ENCODE measurements at regions not wholly inside any gene's neighbourhood (a gene's known extent, or its start where the extent isn't known, plus 50 kb on each side); places are given as distances from the start of the nearest gene placed in this dataset.

GRCh38 chr2:192877159-192877558, 682.4 kb upstream of the TMEFF2 start:
- POLR2A ChIA-PET = no interaction called here
- DNase-seq (ENCODE audit: low spot score) = no peak
- no peaks in the 10 kb centered on the region for H3K9me3 ChIP-seq (ENCODE audit: low read length)
- H3K9me2 ChIP-seq (ENCODE audit: insufficient read depth, low read length) = no peaks in the 10 kb centered on the region
- H3K4me2 ChIP-seq (ENCODE audit: low read length) = no peak overlapping the region
- no peak overlapping the region for H3K4me3 ChIP-seq (ENCODE audit: low read depth, low read length, poor library complexity, severe bottlenecking)
- no peak overlapping the region for H3K27ac ChIP-seq (ENCODE audit: low read depth, low read length, poor library complexity, severe bottlenecking)
- intact Hi-C loops (cut with micrococcal nuclease; ENCODE audit: unreplicated experiment) = no loop called here
- no peaks in the 10 kb centered on the region for H3K36me3 ChIP-seq (ENCODE audit: insufficient read depth, low read length)
- no peak overlapping the region for H2AFZ ChIP-seq (ENCODE audit: low read length)
- H3K79me2 ChIP-seq (ENCODE audit: insufficient read depth, low read depth, low read length) = no peaks in the 10 kb centered on the region
- CTCF ChIA-PET (ENCODE audit: unreplicated experiment) = no interaction called here
- H4K20me1 ChIP-seq (ENCODE audit: insufficient read depth, low read length) = no peaks in the 10 kb centered on the region
- H3K4me1 ChIP-seq (ENCODE audit: insufficient read depth, low read length, poor library complexity, severe bottlenecking) = no peaks in the 10 kb centered on the region
- TF ChIP-seq CTCF (conservative IDR thresholded peaks at IDR 0.05; ENCODE audit: low read length) (no peak), EZH2phosphoT487 (IDR thresholded peaks at IDR 0.05; ENCODE audit: borderline replicate concordance, low read depth, low read length) (no peak)
- no TSS peak for BruUV-seq (replicated peaks)

- no peak for DNase-seq (ENCODE audit: low spot score)
- no TSS peak for BruUV-seq (replicated peaks)
- H3K79me2 ChIP-seq (ENCODE audit: insufficient read depth, low read depth, low read length) = no peaks in the 10 kb centered on the region
- H3K9me2 ChIP-seq (ENCODE audit: insufficient read depth, low read length) = no peaks in the 10 kb centered on the region
- H3K4me3 ChIP-seq (ENCODE audit: low read depth, low read length, poor library complexity, severe bottlenecking) = no peak overlapping the region
- no peak overlapping the region for H3K27ac ChIP-seq (ENCODE audit: low read depth, low read length, poor library complexity, severe bottlenecking)
- no peaks in the 10 kb centered on the region for H3K36me3 ChIP-seq (ENCODE audit: insufficient read depth, low read length)
- H3K4me2 ChIP-seq (ENCODE audit: low read length) = no peak overlapping the region
- POLR2A ChIA-PET = no interaction called here
- no peaks in the 10 kb centered on the region for H3K9me3 ChIP-seq (ENCODE audit: low read length)
- CTCF ChIA-PET (ENCODE audit: unreplicated experiment) = no interaction called here
- no peaks in the 10 kb centered on the region for H4K20me1 ChIP-seq (ENCODE audit: insufficient read depth, low read length)
- TF ChIP-seq CTCF (conservative IDR thresholded peaks at IDR 0.05; ENCODE audit: low read length) (no peak), EZH2phosphoT487 (IDR thresholded peaks at IDR 0.05; ENCODE audit: borderline replicate concordance, low read depth, low read length) (no peak)
- intact Hi-C loops (cut with micrococcal nuclease; ENCODE audit: unreplicated experiment) = no loop called here
- H2AFZ ChIP-seq (ENCODE audit: low read length) = no peak overlapping the region
- H3K4me1 ChIP-seq (ENCODE audit: insufficient read depth, low read length, poor library complexity, severe bottlenecking) = no peaks in the 10 kb centered on the region
Measured at GRCh38 chr2:192876698-192877097, 682.0 kb upstream of the TMEFF2 start.

- H3K9me3 ChIP-seq (ENCODE audit: low read length) = no peaks in the 10 kb centered on the region
- H3K79me2 ChIP-seq (ENCODE audit: insufficient read depth, low read depth, low read length) = no peaks in the 10 kb centered on the region
- DNase-seq (ENCODE audit: low spot score) = no peak
- H4K20me1 ChIP-seq (ENCODE audit: insufficient read depth, low read length) = no peaks in the 10 kb centered on the region
- TF ChIP-seq EZH2phosphoT487 (IDR thresholded peaks at IDR 0.05; ENCODE audit: borderline replicate concordance, low read depth, low read length) = no peak
- no peak for TF ChIP-seq CTCF (conservative IDR thresholded peaks at IDR 0.05; ENCODE audit: low read length)
- no peaks in the 10 kb centered on the region for H3K4me1 ChIP-seq (ENCODE audit: insufficient read depth, low read length, poor library complexity, severe bottlenecking)
- H3K36me3 ChIP-seq (ENCODE audit: insufficient read depth, low read length) = no peaks in the 10 kb centered on the region
- H3K9me2 ChIP-seq (ENCODE audit: insufficient read depth, low read length) = no peaks in the 10 kb centered on the region
- POLR2A ChIA-PET = no interaction called here
- H3K4me3 ChIP-seq (ENCODE audit: low read depth, low read length, poor library complexity, severe bottlenecking) = no peak overlapping the region
- H3K4me2 ChIP-seq (ENCODE audit: low read length) = no peak overlapping the region
- no TSS peak for BruUV-seq (replicated peaks)
- CTCF ChIA-PET (ENCODE audit: unreplicated experiment) = no interaction called here
- intact Hi-C loops (cut with micrococcal nuclease; ENCODE audit: unreplicated experiment) = no loop called here
- no peak overlapping the region for H2AFZ ChIP-seq (ENCODE audit: low read length)
- H3K27ac ChIP-seq (ENCODE audit: low read depth, low read length, poor library complexity, severe bottlenecking) = no peak overlapping the region
Measured at GRCh38 chr2:192854706-192855105, 660.0 kb upstream of the TMEFF2 start.
